ENCODE measurements at regions not wholly inside any gene's neighbourhood (a gene's known extent, or its start where the extent isn't known, plus 50 kb on each side); places are given as distances from the start of the nearest gene placed in this dataset.

- TF ChIP-seq CTCF (IDR thresholded peaks at IDR 0.05; ENCODE audit: poor library complexity) (no peak), EZH2phosphoT487 (IDR thresholded peaks at IDR 0.05; ENCODE audit: low read depth, severe bottlenecking, unreplicated experiment) (no peak), EZH2 (IDR thresholded peaks at IDR 0.05; ENCODE audit: borderline replicate concordance) (no peak)
These were observed 835.1 kb downstream of the KCNJ2 start for GRCh38 chr17:71004413-71004812.

All from hepatocyte (in vitro differentiated cells).